Neural cell (in vitro differentiated cells): ENCODE measurements at regions not wholly inside any gene's neighbourhood (a gene's known extent, or its start where the extent isn't known, plus 50 kb on each side); places are given as distances from the start of the nearest gene placed in this dataset.

Experiments
- H2AFZ ChIP-seq: fragments of 200-600, 300-800 bp; sonication (generic), shearing (Covaris generic); 2 replicates; pipeline ENCODE4 v1.6.0; 2014; ENCODE audit warnings: low read depth, mild to moderate bottlenecking, antibody characterized with exemption, low read length, moderate library complexity
- H3F3A ChIP-seq: fragments of 200-600 bp; shearing (Covaris generic); 2 replicates; pipeline ENCODE4 v1.6.1; 2016; ENCODE audit warnings: mild to moderate bottlenecking, moderate library complexity, mixed read lengths, antibody characterized with exemption, low read length; ENCODE audit not compliant: insufficient read depth, poor library complexity, severe bottlenecking
- H3K27ac ChIP-seq: fragments of 200-600, 300-800 bp; sonication (generic), shearing (Covaris generic); 2 replicates; pipeline ENCODE4 v1.5.1; 2014; ENCODE audit warnings: mild to moderate bottlenecking, low read length, moderate library complexity
- H3K27me3 ChIP-seq: fragments of 300-800, 200-600 bp; sonication (generic), shearing (Covaris generic); 2 replicates; pipeline ENCODE4 v1.6.0; 2014; ENCODE audit warnings: mild to moderate bottlenecking, low read depth, low read length, moderate library complexity; ENCODE audit not compliant: insufficient read depth
- H3K36me3 ChIP-seq: fragments of 300-800, 200-600 bp; sonication (generic), shearing (Covaris generic); 2 replicates; pipeline ENCODE4 v1.5.1; 2014; ENCODE audit warnings: mild to moderate bottlenecking, antibody characterized with exemption, low read length, moderate library complexity; ENCODE audit not compliant: insufficient read depth
- H3K4me2 ChIP-seq: fragments of 300-800, 200-600 bp; sonication (generic), shearing (Covaris generic); 2 replicates; pipeline ENCODE4 v1.6.0; 2014; ENCODE audit warnings: mild to moderate bottlenecking, low read length
- H3K4me3 ChIP-seq: fragments of 300-800, 200-600 bp; sonication (generic), shearing (Covaris generic); 2 replicates; pipeline ENCODE4 v1.5.1; 2014; ENCODE audit warnings: mild to moderate bottlenecking, low read length, moderate library complexity
- H3K79me2 ChIP-seq: fragments of 200-600 bp; shearing (Covaris generic); replicated peaks from 2 replicates; pipeline ENCODE4 v1.6.0; 2014; ENCODE audit warnings: mild to moderate bottlenecking, low read length, moderate library complexity; ENCODE audit not compliant: insufficient read depth
- H3K9ac ChIP-seq: fragments of 300-800, 200-600 bp; sonication (generic), shearing (Covaris generic); 2 replicates; pipeline ENCODE4 v1.6.1; 2016; ENCODE audit warnings: mild to moderate bottlenecking, low read length, mixed read lengths
- H3K9me2 ChIP-seq: fragments of 200-600 bp; shearing (Covaris generic); 2 replicates; pipeline ENCODE4 v1.6.1; 2016; ENCODE audit warnings: mild to moderate bottlenecking, low read length, mixed read lengths; ENCODE audit not compliant: insufficient read depth
- H3K9me3 ChIP-seq: fragments of 200-600, 300-800 bp; sonication (generic), shearing (Covaris generic); 2 replicates; pipeline ENCODE4 v1.6.1; 2016; ENCODE audit warnings: mild to moderate bottlenecking, mixed run types, low read length, moderate library complexity, mixed read lengths
- H4K20me1 ChIP-seq: fragments of 200-600 bp; shearing (Covaris generic); 2 replicates; pipeline ENCODE4 v1.6.1; 2016; ENCODE audit warnings: mild to moderate bottlenecking, mixed run types; ENCODE audit not compliant: insufficient read depth
- CTCF ChIP-seq: fragments of 450-650 bp; IDR thresholded peaks from 2 replicates; pipeline ENCODE4 v1.5.1; 2014; ENCODE audit warnings: antibody characterized with exemption, mild to moderate bottlenecking, moderate library complexity; ENCODE audit not compliant: poor library complexity, severe bottlenecking
- EP300 ChIP-seq: fragments of 450-650 bp; conservative IDR thresholded peaks from 2 replicates; pipeline ENCODE4 v1.6.1; 2014; ENCODE audit warnings: antibody characterized with exemption, mild to moderate bottlenecking, moderate library complexity; ENCODE audit not compliant: poor library complexity, severe bottlenecking
- EZH2 ChIP-seq: fragments of 200-600, 300-800 bp; shearing (Covaris generic), sonication (generic); IDR thresholded peaks from 2 replicates; pipeline ENCODE4 v1.6.1; 2014; ENCODE audit warnings: antibody characterized with exemption, low read length, borderline replicate concordance, mild to moderate bottlenecking; ENCODE audit not compliant: insufficient read depth, poor library complexity, severe bottlenecking
- MXI1 ChIP-seq: fragments of 450-650 bp; conservative IDR thresholded peaks from 2 replicates; pipeline ENCODE4 v1.6.1; 2014; ENCODE audit warnings: antibody characterized with exemption, mild to moderate bottlenecking; ENCODE audit not compliant: poor library complexity, severe bottlenecking
- POLR2AphosphoS5 ChIP-seq: IDR thresholded peaks from 2 replicates; pipeline ENCODE4 v1.6.1; 2012
- RAD21 ChIP-seq: fragments of 450-650 bp; conservative IDR thresholded peaks from 2 replicates; pipeline ENCODE4 v1.6.1; 2014; ENCODE audit warnings: antibody characterized with exemption, mild to moderate bottlenecking, moderate library complexity
- SMC3 ChIP-seq: fragments of 450-650 bp; conservative IDR thresholded peaks from 2 replicates; pipeline ENCODE4 v1.6.1; 2014; ENCODE audit warnings: antibody characterized with exemption, mild to moderate bottlenecking, moderate library complexity; ENCODE audit not compliant: poor library complexity
- TAF1 ChIP-seq: IDR thresholded peaks from 2 replicates; pipeline ENCODE4 v1.6.1; 2012; ENCODE audit warnings: low read depth
- TF ChIP-seq, protein P1 (sequence below): IDR thresholded peaks from 2 replicates; pipeline ENCODE4 v1.6.1; 2012; ENCODE audit warnings: borderline replicate concordance

DNA sequence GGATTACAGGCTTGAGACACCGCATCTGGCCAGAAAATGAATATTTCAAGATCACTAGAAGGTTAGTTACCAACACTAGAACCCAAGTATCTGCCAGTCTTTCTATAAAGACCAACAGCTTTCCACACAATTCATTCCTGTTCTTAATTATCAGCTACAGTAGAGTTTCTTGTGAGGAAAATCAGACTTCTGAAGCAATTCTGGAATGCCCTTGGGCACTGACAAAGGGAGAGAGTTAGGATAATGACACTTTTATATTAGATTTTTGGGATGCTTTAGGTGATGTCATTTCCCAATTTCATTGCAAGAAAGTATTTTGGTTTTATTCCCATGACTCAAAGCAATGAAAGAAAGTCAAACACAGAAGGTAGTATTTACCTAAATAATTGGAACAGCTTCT lies 497.0 kb upstream of the TUSC1 start:
- Histone ChIP-seq H3F3A (no peaks in the 10 kb centered on the region), H2AFZ (no peak overlapping the region), H3K4me2 (no peak overlapping the region), H3K36me3 (no peaks in the 10 kb centered on the region), H3K4me3 (no peak overlapping the region), H3K79me2 (no peaks in the 10 kb centered on the region), H3K9me2 (no peaks in the 10 kb centered on the region), H3K9ac (no peak overlapping the region), H3K9me3 (no peaks in the 10 kb centered on the region), H4K20me1 (no peaks in the 10 kb centered on the region), H3K27me3 (no peaks in the 10 kb centered on the region), H3K27ac (no peak overlapping the region)
- TF ChIP-seq EP300 (no peak), MXI1 (no peak), CTCF (no peak), POLR2AphosphoS5 (no peak), SMC3 (no peak)
- TF ChIP-seq, protein P1, sequence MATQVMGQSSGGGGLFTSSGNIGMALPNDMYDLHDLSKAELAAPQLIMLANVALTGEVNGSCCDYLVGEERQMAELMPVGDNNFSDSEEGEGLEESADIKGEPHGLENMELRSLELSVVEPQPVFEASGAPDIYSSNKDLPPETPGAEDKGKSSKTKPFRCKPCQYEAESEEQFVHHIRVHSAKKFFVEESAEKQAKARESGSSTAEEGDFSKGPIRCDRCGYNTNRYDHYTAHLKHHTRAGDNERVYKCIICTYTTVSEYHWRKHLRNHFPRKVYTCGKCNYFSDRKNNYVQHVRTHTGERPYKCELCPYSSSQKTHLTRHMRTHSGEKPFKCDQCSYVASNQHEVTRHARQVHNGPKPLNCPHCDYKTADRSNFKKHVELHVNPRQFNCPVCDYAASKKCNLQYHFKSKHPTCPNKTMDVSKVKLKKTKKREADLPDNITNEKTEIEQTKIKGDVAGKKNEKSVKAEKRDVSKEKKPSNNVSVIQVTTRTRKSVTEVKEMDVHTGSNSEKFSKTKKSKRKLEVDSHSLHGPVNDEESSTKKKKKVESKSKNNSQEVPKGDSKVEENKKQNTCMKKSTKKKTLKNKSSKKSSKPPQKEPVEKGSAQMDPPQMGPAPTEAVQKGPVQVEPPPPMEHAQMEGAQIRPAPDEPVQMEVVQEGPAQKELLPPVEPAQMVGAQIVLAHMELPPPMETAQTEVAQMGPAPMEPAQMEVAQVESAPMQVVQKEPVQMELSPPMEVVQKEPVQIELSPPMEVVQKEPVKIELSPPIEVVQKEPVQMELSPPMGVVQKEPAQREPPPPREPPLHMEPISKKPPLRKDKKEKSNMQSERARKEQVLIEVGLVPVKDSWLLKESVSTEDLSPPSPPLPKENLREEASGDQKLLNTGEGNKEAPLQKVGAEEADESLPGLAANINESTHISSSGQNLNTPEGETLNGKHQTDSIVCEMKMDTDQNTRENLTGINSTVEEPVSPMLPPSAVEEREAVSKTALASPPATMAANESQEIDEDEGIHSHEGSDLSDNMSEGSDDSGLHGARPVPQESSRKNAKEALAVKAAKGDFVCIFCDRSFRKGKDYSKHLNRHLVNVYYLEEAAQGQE, result no peak

GRCh38 chr9:26172301-26172700 lies 494.1 kb upstream of the TUSC1 start:
- H3K27me3 ChIP-seq, result no peaks in the 10 kb centered on the region
- H3F3A ChIP-seq, result no peaks in the 10 kb centered on the region
- no peaks in the 10 kb centered on the region for H3K9me3 ChIP-seq
- no peak for TF ChIP-seq RAD21
- TF ChIP-seq, protein P1, result no peak
- no peak for TF ChIP-seq CTCF
- no peak for TF ChIP-seq SMC3
- no peak for TF ChIP-seq POLR2AphosphoS5
- no peak for TF ChIP-seq TAF1
- TF ChIP-seq EZH2, result no peak
- TF ChIP-seq MXI1, result no peak
- TF ChIP-seq EP300, result no peak
- no peaks in the 10 kb centered on the region for H3K79me2 ChIP-seq
- H3K36me3 ChIP-seq, result no peaks in the 10 kb centered on the region
- no peak overlapping the region for H3K4me2 ChIP-seq
- H3K9me2 ChIP-seq, result no peaks in the 10 kb centered on the region
- no peak overlapping the region for H3K9ac ChIP-seq
- no peak overlapping the region for H3K4me3 ChIP-seq
- no peak overlapping the region for H3K27ac ChIP-seq
- H2AFZ ChIP-seq, result no peak overlapping the region
- no peaks in the 10 kb centered on the region for H4K20me1 ChIP-seq
